ENCODE measurements at regions not wholly inside any gene's neighbourhood (a gene's known extent, or its start where the extent isn't known, plus 50 kb on each side); places are given as distances from the start of the nearest gene placed in this dataset.

GRCh38 chr20:52459150-52459549, 267.6 kb upstream of the ZFP64 start:
- no peak overlapping the region for H3K4me2 ChIP-seq (ENCODE audit: low read length)
- no peaks in the 10 kb centered on the region for H3K27me3 ChIP-seq (ENCODE audit: insufficient read depth, low read length)
- no peaks in the 10 kb centered on the region for H3K4me1 ChIP-seq (ENCODE audit: control insufficient read depth in 1 of 2, insufficient read depth in 2 of 2, low read length in 2 of 2)
- no peaks in the 10 kb centered on the region for H4K20me1 ChIP-seq (ENCODE audit: insufficient read depth)
- H3K27ac ChIP-seq (ENCODE audit: low read depth, low read length) = no peak overlapping the region
- no peak overlapping the region for H3K4me3 ChIP-seq (replicated peaks in 1 of 2; ENCODE audit: low read depth in 1 of 2, low read length in 2 of 2)
- no peaks in the 10 kb centered on the region for H3K9me3 ChIP-seq (ENCODE audit: control insufficient read depth in 1 of 2, insufficient read depth in 1 of 2, low read depth in 1 of 2, low read length in 2 of 2)
- no TSS peak for BruUV-seq (replicated peaks)
- ChIA-PET RAD21 (ENCODE audit: low non-redundant PET in 1 of 2, low total read pairs in 2 of 2, uncharacterized antibody in 2 of 2, unreplicated experiment in 2 of 2) (no interaction called here), CTCF (no interaction called here), POLR2A (no interaction called here)
- no peaks in the 10 kb centered on the region for H3K36me3 ChIP-seq (ENCODE audit: control insufficient read depth in 1 of 2, insufficient read depth in 2 of 2, low read length in 2 of 2)
- ATAC-seq (no peak), DNase-seq (ENCODE audit: low read depth, low spot score) (no peak)
- H3K9me2 ChIP-seq (ENCODE audit: insufficient read depth) = no peaks in the 10 kb centered on the region
- intact Hi-C loops (cut with micrococcal nuclease) = no loop called here
- H2AFZ ChIP-seq (ENCODE audit: low read depth, low read length, poor library complexity, severe bottlenecking) = no peak overlapping the region
- no peak overlapping the region for H3K9ac ChIP-seq (ENCODE audit: low read length)
- no peaks in the 10 kb centered on the region for H3K79me2 ChIP-seq (ENCODE audit: insufficient read depth, low read length)
- TF ChIP-seq POLR2A (IDR thresholded peaks at IDR 0.05; ENCODE audit: borderline replicate concordance, extremely low read depth, insufficient read depth, insufficient read length) (no peak), EZH2 (IDR thresholded peaks at IDR 0.05) (no peak), FOSL1 (IDR thresholded peaks at IDR 0.05; ENCODE audit: low read depth) (no peak), CEBPB (IDR thresholded peaks at IDR 0.05; ENCODE audit: low read depth) (no peak), SP1 (IDR thresholded peaks at IDR 0.05; ENCODE audit: low read depth) (no peak), ZNF274 (IDR thresholded peaks at IDR 0.05; ENCODE audit: low read depth, low read length) (no peak), REST (IDR thresholded peaks at IDR 0.05; ENCODE audit: low read depth) (no peak), ZFX (IDR thresholded peaks at IDR 0.05) (no peak)

- DNase-seq (ENCODE audit: low read depth, low spot score) = no peak
- TF ChIP-seq TCF7L2 (IDR thresholded peaks at IDR 0.05; ENCODE audit: borderline replicate concordance, extremely low read depth, insufficient read depth, insufficient read length) (no peak), RAD21 (IDR thresholded peaks at IDR 0.05; ENCODE audit: low read depth) (no peak), SIN3A (IDR thresholded peaks at IDR 0.05; ENCODE audit: low read depth) (no peak), CTCF (IDR thresholded peaks at IDR 0.05 in 2 of 3, conservative IDR thresholded peaks at IDR 0.05 in 1 of 3; ENCODE audit: borderline replicate concordance in 1 of 3, insufficient read depth in 1 of 3, low read depth in 2 of 3, low read length in 2 of 3) (no peak), JUND (IDR thresholded peaks at IDR 0.05) (no peak), YY1 (IDR thresholded peaks at IDR 0.05; ENCODE audit: extremely low read depth, insufficient replicate concordance, low read depth, low read length) (no peak), POLR2A (IDR thresholded peaks at IDR 0.05; ENCODE audit: borderline replicate concordance, extremely low read depth, insufficient read depth, insufficient read length) (no peak), CEBPB (IDR thresholded peaks at IDR 0.05; ENCODE audit: low read depth) (no peak), EGR1 (IDR thresholded peaks at IDR 0.05; ENCODE audit: low read depth) (no peak), MAX (IDR thresholded peaks at IDR 0.05) (no peak)
- Histone ChIP-seq H3K9me2 (ENCODE audit: insufficient read depth) (no peaks in the 10 kb centered on the region), H2AFZ (ENCODE audit: low read depth, low read length, poor library complexity, severe bottlenecking) (no peak overlapping the region), H3K36me3 (ENCODE audit: control insufficient read depth in 1 of 2, insufficient read depth in 2 of 2, low read length in 2 of 2) (no peaks in the 10 kb centered on the region), H3K4me2 (ENCODE audit: low read length) (no peak overlapping the region), H3K27me3 (ENCODE audit: insufficient read depth, low read length) (no peaks in the 10 kb centered on the region), H3K79me2 (ENCODE audit: insufficient read depth, low read length) (no peaks in the 10 kb centered on the region), H3K4me3 (replicated peaks in 1 of 2; ENCODE audit: low read depth in 1 of 2, low read length in 2 of 2) (no peak overlapping the region), H3K4me1 (ENCODE audit: control insufficient read depth in 1 of 2, insufficient read depth in 2 of 2, low read length in 2 of 2) (no peaks in the 10 kb centered on the region), H4K20me1 (ENCODE audit: insufficient read depth) (no peaks in the 10 kb centered on the region), H3K27ac (ENCODE audit: low read depth, low read length) (no peak overlapping the region), H3K9me3 (ENCODE audit: control insufficient read depth in 1 of 2, insufficient read depth in 1 of 2, low read depth in 1 of 2, low read length in 2 of 2) (no peaks in the 10 kb centered on the region), H3K9ac (ENCODE audit: low read length) (no peak overlapping the region)
- no peak for ATAC-seq
- no TSS peak for BruUV-seq (replicated peaks)
- intact Hi-C loops (cut with micrococcal nuclease) = no loop called here
- ChIA-PET CTCF (no interaction called here), RAD21 (ENCODE audit: low non-redundant PET in 1 of 2, low total read pairs in 2 of 2, uncharacterized antibody in 2 of 2, unreplicated experiment in 2 of 2) (no interaction called here), POLR2A (no interaction called here)
These were observed 266.2 kb upstream of the ZFP64 start for GRCh38 chr20:52457826-52458225.

Measured in HCT116 (cell line).